GM19397 (cell line): ENCODE measurements at regions not wholly inside any gene's neighbourhood (a gene's known extent, or its start where the extent isn't known, plus 50 kb on each side); places are given as distances from the start of the nearest gene placed in this dataset.

ENCODE experiments used
- ATAC-seq: cut with Tn5 transposase; IDR thresholded peaks from one replicate; pipeline ENCODE4 v1.9.1; 2021; ENCODE audit warnings: mild to moderate bottlenecking, moderate library complexity; ENCODE audit not compliant: unreplicated experiment

DNA sequence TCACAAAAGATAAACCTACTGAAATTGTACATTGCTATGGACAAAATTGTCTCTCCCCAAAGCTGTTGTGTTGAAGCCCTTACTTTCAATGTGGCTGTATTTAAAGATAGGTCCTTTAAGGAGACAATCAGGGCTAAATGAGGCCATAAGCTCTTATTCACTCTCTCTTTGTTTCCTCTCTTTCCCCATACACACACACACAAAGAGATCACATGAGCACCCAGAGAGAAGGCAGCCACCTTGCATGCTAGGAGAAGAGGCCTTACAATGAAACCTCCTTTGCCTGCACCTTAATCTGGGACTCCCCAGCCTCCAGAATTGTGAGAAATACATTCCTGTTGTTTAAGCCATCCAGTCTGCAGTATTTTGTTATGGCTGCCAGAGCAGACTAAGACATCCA lies 1295.6 kb upstream of the CDH6 start:
- ATAC-seq: no peak

DNA sequence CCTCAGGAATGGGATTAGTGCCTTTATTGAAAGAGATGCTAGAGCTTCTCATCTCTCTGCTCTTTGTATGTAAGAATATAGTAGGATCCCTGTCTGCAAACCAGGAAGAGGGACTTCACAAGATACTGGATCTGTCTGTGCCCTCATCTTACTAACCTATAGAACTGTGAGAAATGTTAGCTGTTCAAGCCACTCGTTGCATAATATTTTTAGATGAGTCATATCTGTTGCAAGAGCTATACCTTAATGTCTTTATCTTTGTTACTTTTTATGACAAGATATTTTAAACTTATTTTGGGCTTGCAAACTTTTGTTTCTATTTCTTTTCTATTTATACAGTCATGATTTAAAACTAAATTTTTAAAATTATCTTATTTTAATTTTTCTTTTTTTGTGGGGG lies 1296.8 kb upstream of the CDH6 start:
- ATAC-seq: no peak

DNA sequence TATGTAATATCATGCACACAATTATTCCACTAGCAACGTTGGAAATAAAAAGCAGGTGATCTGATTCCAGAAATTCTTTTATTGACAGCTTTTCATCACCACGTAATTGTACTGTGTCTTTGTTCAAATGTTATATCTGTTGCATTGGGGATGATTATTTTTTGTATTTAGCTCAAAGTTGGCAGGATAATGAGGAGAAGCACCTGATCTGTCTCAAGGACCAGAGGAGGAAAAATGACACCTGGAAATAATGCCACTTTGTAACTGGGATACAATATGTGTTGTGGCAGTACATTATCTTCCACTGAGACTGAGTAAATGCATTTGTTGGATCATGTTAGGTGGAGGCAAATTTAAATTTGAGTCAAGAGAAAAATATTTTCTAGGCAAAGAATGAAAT lies 1298.8 kb upstream of the CDH6 start:
- no peak for ATAC-seq

DNA sequence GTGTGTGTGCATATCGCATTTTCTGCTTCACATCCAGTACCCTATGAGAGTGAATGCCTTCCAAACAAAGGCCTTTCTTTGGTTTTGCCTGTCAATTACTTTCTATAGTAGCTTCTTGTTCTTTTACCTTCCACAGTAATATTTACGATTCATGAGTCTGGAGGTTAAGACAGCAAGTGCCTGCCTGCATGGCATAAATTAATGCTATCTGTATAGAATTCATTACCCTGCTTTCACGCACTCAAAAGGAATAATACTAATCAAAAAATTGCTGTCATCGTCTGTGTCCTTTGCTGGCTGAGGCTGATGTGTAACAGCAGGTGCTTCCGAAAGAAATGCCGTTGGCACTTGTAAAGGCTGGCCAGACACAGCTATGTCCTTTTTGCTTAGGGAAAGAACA lies 1304.4 kb upstream of the CDH6 start:
- no peak for ATAC-seq

DNA sequence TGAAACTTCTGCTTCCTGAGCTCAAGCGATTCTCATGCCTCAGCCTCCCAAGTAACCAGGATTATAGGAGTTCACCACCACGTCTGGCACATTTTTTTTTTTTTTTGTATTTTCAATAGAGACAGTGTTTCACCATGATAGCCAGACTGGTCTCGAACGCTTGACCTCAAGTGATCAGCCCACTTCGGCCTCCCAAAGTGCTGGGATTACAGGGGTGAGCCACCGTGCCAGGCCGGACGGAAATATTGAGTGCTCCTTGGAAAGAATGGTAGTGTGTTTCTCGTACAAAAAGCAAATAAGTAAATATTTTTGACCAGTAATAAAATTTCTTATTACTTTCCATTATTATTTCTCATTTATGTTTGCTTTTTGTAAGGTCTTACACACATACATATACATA lies 1307.9 kb upstream of the CDH6 start:
- ATAC-seq: no peak

DNA sequence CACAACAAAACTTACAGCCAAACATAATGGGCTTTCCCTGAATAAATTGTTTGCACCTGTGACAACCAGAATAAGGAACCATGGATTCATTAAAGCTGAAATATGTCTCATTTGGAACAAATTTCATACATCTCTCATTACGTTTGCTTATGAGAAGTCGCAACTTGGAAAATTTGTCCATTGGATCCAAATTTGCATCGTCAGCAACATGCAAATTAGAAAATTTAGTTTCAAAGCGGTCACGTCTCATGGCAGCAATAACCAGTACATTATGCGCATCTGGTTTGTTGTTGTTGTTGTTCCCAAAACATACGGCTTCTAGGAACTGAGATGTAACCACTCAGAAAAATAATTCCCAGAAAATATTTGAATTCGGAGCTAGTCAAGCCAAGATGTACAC lies 1311.5 kb upstream of the CDH6 start:
- no peak for ATAC-seq

DNA sequence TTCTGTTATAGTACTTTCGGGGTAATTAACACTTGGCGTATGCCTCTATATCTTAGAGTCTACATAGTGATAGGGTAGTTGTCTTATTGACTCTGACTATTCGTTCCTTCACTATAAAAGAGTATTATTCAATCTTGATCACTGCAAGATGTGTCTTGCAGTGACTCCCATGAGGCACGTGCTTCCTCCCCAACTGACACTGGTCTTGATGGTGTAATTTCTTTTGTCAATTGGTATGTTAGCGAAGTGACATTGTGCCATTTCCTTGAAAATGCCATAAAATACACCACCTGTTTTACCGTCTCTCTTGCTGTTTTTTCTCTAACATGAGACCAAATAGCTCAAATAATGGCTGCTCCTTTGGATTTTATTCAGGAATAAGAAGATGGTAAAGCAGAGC lies 1314.1 kb upstream of the CDH6 start:
- ATAC-seq: no peak

DNA sequence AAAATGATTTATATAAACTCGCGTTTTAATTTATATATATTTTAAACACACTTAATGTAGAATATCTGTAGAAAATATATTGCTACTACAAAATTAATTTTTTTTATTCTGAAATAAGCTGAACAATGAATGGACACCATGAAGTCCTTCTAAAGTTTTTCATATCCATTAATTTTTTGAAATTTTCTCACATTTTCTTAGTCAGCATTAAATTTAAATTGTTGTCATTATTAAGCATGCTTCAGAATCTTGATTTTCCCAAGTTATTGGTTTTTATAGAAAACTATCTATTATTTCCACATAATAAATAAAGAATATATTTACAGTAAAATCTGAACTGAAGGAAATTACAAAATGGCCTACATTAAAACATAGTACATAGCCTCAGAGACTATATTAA lies 1314.9 kb upstream of the CDH6 start:
- ATAC-seq: no peak

DNA sequence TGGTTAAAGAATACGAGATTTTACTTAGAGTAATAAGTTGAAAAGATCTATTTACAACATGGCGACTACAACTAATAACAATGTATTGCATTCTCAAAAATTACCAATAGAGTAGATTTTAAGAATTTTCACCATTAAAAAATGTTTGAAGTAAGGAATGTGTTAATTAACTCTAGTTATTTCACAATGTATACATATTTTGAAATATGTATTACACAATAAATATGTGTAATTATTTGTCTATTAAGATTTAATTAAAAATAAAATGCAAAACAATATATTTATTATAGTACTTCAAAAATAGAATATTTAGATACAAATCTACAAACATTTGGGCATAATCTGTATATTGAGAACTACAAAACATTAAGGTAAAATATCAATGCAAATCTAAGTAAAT lies 1326.3 kb upstream of the CDH6 start:
- ATAC-seq: no peak

DNA sequence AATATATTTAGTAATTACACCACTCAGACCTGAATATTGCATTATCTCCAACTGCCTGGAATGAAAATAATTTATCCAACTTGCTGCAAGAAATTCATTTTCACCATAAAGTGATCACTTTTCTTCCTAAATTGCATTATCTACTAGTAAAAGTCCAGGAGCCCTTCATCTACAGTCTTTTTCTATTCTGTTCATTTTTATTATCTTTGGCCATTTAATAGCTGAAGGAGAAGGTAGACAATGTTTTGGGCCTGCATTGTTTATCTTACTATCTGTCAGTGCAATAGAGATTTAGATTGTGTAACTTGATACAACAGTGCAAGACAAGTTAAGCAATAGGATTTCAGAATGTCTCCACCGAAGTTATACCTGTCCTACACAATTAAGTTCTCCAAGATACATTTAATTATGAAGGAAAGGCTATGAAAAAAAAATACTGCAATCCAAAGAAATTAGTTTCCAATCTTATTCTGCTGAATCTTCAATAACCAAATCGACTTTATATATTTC lies 1339.7 kb upstream of the CDH6 start:
- no peak for ATAC-seq

DNA sequence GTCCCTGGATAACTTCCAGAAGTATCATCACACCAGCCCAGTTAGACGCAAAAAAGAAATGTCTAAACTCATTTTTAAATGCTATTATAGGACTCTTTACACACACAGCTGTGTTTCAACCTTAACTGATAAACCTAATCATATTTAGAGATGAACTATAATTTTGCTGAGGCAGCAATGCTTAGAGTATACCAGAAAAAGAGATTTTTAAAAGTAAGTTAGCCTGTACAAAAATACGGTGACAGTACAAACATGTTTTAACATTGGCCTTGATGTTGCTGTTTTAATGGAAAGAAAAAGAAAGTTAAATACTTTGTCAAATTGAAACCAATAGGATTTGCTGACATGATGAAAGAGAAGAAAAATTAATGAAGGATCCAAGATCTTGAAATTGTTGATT lies 1341.2 kb upstream of the CDH6 start:
- ATAC-seq: no peak

DNA sequence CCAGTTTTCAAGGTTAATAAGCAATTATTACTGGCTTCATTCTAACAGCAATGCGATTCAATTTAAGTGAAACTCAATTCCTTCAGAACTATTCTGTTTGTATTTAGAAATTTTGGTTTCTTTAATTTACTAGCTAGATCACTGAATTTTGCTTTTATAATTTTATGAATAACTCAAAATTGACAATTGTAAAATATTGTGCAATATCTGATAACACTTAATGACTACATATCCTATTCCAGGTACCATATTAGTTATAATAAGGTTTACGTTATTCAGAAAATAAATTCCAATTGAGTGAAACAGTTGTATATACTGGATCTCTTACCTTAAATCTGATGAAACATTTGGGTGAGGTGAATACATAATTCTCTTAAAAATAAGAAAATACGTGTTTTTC lies 1348.3 kb upstream of the CDH6 start:
- ATAC-seq: no peak

DNA sequence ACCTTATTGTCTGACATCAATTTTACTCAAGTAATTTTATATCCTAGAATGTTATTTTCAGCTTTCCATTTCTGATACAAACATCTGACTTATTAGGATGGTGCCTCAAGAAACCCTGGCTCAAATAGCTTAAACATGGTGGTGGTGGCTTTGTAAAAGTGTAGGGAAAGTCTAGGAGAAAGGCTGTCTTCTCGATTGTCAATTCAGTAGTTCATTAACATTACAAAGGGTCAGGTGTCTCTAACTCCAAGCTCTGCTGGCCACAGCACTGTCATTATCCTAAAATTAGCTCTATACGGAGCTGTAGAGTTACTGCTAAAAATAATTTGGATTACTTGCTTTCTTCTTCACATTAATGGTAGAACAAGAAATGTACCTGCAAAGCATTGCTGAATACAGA lies 1360.1 kb upstream of the CDH6 start:
- no peak for ATAC-seq

DNA sequence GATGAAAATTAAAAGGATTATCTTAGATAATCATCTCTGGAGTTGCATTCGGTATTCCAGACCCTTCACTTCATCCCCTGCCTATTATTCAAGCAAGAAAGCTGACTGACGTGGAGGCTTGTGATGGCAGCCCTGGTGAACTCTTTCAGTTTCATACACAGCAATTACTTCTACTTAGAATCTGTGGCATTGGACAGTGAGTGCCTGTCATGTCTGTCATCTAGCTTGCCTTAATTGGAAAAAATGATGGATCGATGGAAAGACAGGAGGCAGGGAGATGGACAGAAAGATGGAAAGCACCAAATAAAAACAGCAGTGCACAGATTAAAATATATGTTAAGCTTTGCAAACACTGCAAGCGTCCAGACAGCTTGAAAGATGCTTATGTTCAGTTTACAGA lies 1371.0 kb upstream of the CDH6 start:
- ATAC-seq: no peak

DNA sequence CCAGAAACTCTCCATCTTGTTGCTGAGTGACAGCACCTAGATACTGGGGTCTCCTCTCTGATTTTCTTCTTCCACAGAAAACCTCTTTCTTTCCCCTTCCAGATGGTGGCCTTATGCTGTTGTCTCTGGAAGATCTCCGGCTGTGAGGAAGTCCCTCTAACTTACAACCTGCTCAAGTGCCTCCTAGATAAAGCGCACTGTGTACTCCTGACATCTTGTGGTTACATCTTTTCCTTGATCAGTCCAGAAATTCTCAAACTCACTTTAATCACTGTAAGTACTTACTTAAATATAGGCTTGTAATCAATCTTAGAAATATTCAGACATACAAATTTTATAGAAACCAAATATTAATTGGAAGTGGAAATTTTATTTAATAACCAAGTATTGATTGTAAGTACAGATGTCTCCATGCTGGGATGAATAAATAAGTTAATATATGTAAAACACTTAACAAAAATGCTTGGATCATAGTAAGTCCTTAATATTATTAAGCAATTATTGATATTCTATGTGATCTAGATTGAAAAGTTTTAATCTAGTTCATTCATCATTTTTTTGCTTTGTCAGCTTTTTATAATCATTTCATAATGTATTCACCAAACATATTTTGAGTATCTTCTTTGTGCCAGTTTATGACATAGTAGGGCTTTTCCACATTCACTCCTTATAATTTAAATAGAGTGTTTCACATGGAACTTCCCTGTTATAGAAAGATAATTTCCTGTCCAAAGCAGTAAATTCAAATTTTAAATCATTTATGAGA lies 1381.4 kb upstream of the CDH6 start:
- ATAC-seq: no peak

DNA sequence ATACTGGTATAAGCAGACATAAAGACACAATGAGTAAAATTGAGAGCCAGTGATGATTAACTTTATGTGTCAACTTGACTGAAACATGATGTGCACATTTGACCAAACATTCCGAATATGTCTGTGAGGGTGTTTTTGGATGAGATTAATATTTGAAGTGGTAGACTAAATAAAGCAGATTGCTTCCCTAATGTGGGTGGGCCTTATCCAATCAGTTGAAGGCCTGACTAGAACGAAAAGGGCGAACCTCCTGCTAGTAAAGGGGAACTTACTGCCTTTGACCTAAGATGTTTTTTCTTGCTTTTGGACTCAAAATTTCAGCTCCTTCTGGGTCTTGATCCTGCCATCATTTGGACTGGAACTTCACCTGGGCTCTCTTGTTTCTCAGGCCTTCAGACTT lies 1387.7 kb upstream of the CDH6 start:
- ATAC-seq: no peak

DNA sequence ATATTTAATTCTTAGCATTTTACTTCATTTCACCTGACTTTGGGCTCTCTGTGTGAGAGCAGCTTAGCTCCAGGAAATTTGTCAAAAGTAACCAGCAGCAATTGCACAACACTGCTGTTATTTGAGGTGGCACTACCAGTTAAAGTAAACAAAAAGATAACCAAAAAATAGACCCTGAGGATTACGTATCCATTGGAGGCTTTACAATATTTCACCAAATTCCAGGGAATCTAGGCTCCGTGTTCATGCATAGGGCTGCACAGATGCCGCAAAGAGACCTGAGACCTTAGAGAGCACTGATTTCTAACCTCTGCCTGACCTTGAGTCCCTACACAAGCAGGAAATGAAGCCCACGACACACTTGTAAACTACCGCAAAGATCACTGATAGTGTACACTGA lies 1392.7 kb upstream of the CDH6 start:
- no peak for ATAC-seq

DNA sequence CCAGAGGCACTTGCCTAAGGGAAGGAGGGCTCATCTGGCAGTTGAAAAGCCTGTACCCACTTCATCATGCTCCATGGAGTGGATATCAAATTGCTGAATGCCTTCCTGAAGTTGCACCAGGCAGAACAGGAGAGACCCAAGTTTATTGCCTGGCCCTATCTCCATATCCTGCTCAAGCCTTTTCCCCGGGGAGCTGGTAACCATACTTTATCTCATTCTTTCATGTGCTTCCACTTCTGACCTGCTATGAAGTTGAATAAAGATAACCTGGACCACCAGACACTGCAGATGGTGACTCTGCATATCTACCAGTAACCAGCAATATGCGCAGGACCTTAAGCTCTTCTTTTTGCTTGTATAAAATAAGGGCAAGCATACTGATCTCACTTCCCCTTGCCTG lies 1397.5 kb upstream of the CDH6 start:
- no peak for ATAC-seq

DNA sequence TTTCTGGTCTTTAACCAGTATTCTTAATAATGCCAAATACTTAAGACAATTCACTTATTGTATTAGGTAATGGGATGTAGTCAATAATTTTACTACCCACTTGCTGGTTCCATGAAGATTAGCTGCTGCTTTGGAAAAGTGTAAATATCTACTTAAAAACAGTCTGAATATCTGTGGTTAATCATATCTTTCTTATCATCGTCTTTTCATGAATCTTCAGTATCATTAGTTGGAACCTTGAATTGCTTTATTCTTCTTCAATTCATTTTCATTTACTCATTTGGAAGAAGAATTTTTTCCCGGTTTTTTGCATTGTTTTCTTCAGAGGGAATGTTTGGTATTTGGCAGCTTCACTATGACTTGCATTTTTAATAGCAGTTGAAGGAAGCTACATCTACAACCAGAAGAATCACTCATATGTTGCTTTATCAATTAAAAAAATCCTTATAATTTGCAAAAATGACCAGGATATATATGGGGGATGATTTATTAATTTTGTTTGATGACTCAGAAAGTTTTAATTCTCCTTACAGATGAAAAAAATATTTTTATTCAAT lies 1398.3 kb upstream of the CDH6 start:
- no peak for ATAC-seq

DNA sequence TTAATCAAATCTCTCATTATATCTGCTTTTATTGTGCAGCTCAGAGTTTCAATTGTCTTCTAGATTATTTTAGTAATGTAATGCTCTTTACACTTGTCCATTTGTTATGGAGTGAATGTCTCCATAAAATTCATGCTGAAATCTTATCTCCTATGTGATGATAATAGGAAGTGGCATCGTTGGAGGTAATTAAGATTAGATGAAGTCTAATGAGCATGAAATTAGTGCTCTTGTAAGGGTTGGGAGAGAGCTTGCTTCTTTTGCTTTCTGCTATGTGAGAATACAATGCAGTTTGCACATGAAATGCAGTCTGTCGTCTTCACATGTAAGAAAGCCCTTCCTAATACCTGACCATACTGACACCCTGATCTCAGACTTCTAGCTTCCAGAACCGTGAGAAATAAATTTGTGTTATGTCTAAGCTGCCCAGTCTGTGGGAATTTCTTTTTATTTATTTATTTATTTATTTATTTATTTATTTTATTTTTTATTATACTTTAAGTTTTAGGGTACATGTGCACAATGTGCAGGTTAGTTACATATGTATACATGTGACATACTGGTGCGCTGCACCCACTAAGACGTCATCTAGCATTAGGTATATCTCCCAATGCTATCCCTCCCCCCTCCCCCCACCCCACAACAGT lies 1399.2 kb upstream of the CDH6 start:
- no peak for ATAC-seq

DNA sequence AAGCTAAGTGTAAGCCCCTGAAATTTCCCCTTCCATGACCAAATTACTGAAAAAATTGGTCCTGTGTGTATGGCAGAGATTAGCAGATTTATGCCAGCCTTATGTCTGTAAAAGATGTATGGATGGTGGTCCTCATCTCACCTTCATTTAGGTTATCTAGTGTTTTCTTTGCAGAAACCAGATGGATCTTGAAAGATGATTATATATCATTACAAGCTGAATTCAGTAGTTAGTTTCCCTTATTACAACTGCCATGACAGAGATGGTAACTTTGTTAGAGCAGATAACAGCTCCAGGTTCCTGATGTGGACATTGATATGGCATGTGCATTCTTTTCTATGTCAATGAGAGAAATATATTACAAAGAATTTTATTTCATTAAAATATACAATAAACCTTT lies 1403.2 kb upstream of the CDH6 start:
- no peak for ATAC-seq

DNA sequence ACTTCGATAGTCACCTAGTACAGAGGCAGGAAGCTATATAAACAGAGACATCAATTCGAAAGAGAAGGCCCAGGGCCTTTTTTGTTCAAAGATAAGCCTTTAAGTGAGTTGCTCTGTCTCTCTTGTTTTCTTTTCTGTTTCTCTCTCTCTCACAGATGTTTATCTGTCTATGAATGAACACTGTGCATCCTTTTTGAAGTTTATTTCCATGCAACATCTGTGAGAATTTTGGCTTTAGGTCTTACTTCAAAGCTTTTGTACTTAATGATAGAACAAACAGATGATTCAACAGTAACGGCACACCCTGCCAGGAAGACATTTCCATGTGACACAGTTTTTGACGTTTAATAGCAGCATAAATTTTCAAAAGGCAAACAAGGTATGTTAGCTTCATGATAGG lies 1413.1 kb upstream of the CDH6 start:
- ATAC-seq: no peak
